DND-41 (cell line): ENCODE measurements at regions not wholly inside any gene's neighbourhood (a gene's known extent, or its start where the extent isn't known, plus 50 kb on each side); places are given as distances from the start of the nearest gene placed in this dataset.

Experiments used
- ATAC-seq: fragments of 200-7000 bp; cut with Tn5 transposase; 3 replicates; pipeline ENCODE4 v1.9.1; 2021; ENCODE audit warnings: low read depth; ENCODE audit not compliant: insufficient read depth
- DNase-seq: peaks from one replicate; pipeline ENCODE4 v3.0.0-alpha.2; 2020
- H2AFZ ChIP-seq: 2 replicates; pipeline ENCODE4 v1.6.0; 2012; ENCODE audit warnings: low read depth, low read length
- H3K27ac ChIP-seq: 2 replicates; pipeline ENCODE4 v1.5.1; 2012; ENCODE audit warnings: low read length, inconsistent platforms
- H3K27me3 ChIP-seq: fragments of 200-600 bp; sonication (generic); 2 replicates; pipeline ENCODE4 v1.6.0; 2012; ENCODE audit warnings: low read length, mild to moderate bottlenecking, inconsistent platforms; ENCODE audit not compliant: insufficient read depth, poor library complexity
- H3K36me3 ChIP-seq: 2 replicates; pipeline ENCODE4 v1.5.1; 2012; ENCODE audit warnings: low read length, inconsistent platforms; ENCODE audit not compliant: insufficient read depth
- H3K4me1 ChIP-seq: 2 replicates; pipeline ENCODE4 v1.5.1; 2012; ENCODE audit warnings: mild to moderate bottlenecking, low read length; ENCODE audit not compliant: insufficient read depth
- H3K4me2 ChIP-seq: 2 replicates; pipeline ENCODE4 v1.6.0; 2012; ENCODE audit warnings: mild to moderate bottlenecking, moderate library complexity, low read length, inconsistent platforms; ENCODE audit not compliant: insufficient read depth
- H3K4me3 ChIP-seq, 2 experiments: fragments of 200-600 bp in 1 of 2; shearing (Covaris generic) in 1 of 2; 2 replicates each; pipeline ENCODE4 v1.5.1; 2012 to 2016; ENCODE audit warnings: inconsistent platforms in 2 of 2, low read length in 2 of 2, mild to moderate bottlenecking in 2 of 2, low read depth in 1 of 2, moderate library complexity in 1 of 2
- H3K79me2 ChIP-seq: 2 replicates; pipeline ENCODE4 v1.6.0; 2012; ENCODE audit warnings: low read length, inconsistent platforms; ENCODE audit not compliant: insufficient read depth
- H3K9ac ChIP-seq: 2 replicates; pipeline ENCODE4 v1.6.0; 2012; ENCODE audit warnings: low read depth, mild to moderate bottlenecking, inconsistent platforms, low read length, moderate library complexity
- H3K9me3 ChIP-seq: 2 replicates; pipeline ENCODE4 v1.5.1; 2012; ENCODE audit warnings: low read length, moderate library complexity, mild to moderate bottlenecking, inconsistent platforms; ENCODE audit not compliant: insufficient read depth, severe bottlenecking
- H4K20me1 ChIP-seq: 2 replicates; pipeline ENCODE4 v1.6.0; 2012; ENCODE audit warnings: low read length; ENCODE audit not compliant: insufficient read depth
- CTCF ChIP-seq: IDR thresholded peaks from 2 replicates; pipeline ENCODE4 v1.5.1; 2012; ENCODE audit warnings: borderline replicate concordance, low read length, moderate library complexity, mild to moderate bottlenecking; ENCODE audit not compliant: poor library complexity, severe bottlenecking; ENCODE audit errors: extremely low read depth
- EZH2 ChIP-seq: IDR thresholded peaks from 3 replicates; pipeline ENCODE4 v1.6.1; 2012; ENCODE audit warnings: borderline replicate concordance, low read depth, mild to moderate bottlenecking, moderate library complexity, low read length, inconsistent platforms; ENCODE audit not compliant: severe bottlenecking

GRCh38 chr18:6576718-6577375 lies 152.7 kb upstream of the ARHGAP28 start:
- no peaks in the 10 kb centered on the region for H3K9me3 ChIP-seq
- no peaks in the 10 kb centered on the region for H3K27me3 ChIP-seq
- no peaks in the 10 kb centered on the region for H3K4me1 ChIP-seq
- H4K20me1 ChIP-seq: no peaks in the 10 kb centered on the region
- TF ChIP-seq CTCF (no peak), EZH2 (no peak)
- H3K27ac ChIP-seq: no peak overlapping the region
- H3K79me2 ChIP-seq: no peaks in the 10 kb centered on the region
- H3K4me2 ChIP-seq: no peak overlapping the region
- H3K36me3 ChIP-seq: no peaks in the 10 kb centered on the region
- DNase-seq (no peak), ATAC-seq (no peak)
- H3K9ac ChIP-seq: no peak overlapping the region
- H2AFZ ChIP-seq: no peak overlapping the region
- H3K4me3 ChIP-seq: no peak overlapping the region

- no peaks in the 10 kb centered on the region for H3K79me2 ChIP-seq
- H3K9me3 ChIP-seq: peaks cover 3% of the 10 kb centered on the region
- ATAC-seq: no peak
- H3K4me1 ChIP-seq: no peaks in the 10 kb centered on the region
- no peak overlapping the region for H3K27ac ChIP-seq
- no peaks in the 10 kb centered on the region for H3K36me3 ChIP-seq
- H4K20me1 ChIP-seq: no peaks in the 10 kb centered on the region
- no peak overlapping the region for H3K4me3 ChIP-seq
- TF ChIP-seq EZH2 (no peak), CTCF (no peak)
- H2AFZ ChIP-seq: no peak overlapping the region
- no peaks in the 10 kb centered on the region for H3K27me3 ChIP-seq
- H3K9ac ChIP-seq: no peak overlapping the region
- no peak for DNase-seq
- H3K4me2 ChIP-seq: no peak overlapping the region
Observed at GRCh38 chr18:6578686-6579085, 150.8 kb upstream of the ARHGAP28 start.

GRCh38 chr18:6579486-6579885 lies 150.0 kb upstream of the ARHGAP28 start:
- H3K27ac ChIP-seq: no peak overlapping the region
- H3K9me3 ChIP-seq: peaks cover 3% of the 10 kb centered on the region
- TF ChIP-seq CTCF (no peak), EZH2 (no peak)
- no peak overlapping the region for H3K4me3 ChIP-seq
- no peak for ATAC-seq
- no peaks in the 10 kb centered on the region for H3K4me1 ChIP-seq
- no peak overlapping the region for H2AFZ ChIP-seq
- H3K36me3 ChIP-seq: no peaks in the 10 kb centered on the region
- H3K9ac ChIP-seq: no peak overlapping the region
- no peak for DNase-seq
- H3K27me3 ChIP-seq: no peaks in the 10 kb centered on the region
- H4K20me1 ChIP-seq: no peaks in the 10 kb centered on the region
- H3K4me2 ChIP-seq: no peak overlapping the region
- no peaks in the 10 kb centered on the region for H3K79me2 ChIP-seq

- Histone ChIP-seq H3K9me3 (peaks cover 3% of the 10 kb centered on the region), H3K4me1 (no peaks in the 10 kb centered on the region), H3K27ac (no peak overlapping the region), H3K4me3 (no peak overlapping the region), H2AFZ (no peak overlapping the region), H3K9ac (no peak overlapping the region), H4K20me1 (no peaks in the 10 kb centered on the region), H3K79me2 (no peaks in the 10 kb centered on the region), H3K36me3 (no peaks in the 10 kb centered on the region), H3K4me2 (no peak overlapping the region), H3K27me3 (no peaks in the 10 kb centered on the region)
- TF ChIP-seq EZH2 (no peak), CTCF (no peak)
- ATAC-seq: no peak
- no peak for DNase-seq
Observed at GRCh38 chr18:6580401-6580800, 149.1 kb upstream of the ARHGAP28 start.
